SH-SY5Y (cell line): ENCODE measurements at regions not wholly inside any gene's neighbourhood (a gene's known extent, or its start where the extent isn't known, plus 50 kb on each side); places are given as distances from the start of the nearest gene placed in this dataset.

Source experiments
- GATA2 ChIP-seq: IDR thresholded peaks from 2 replicates; pipeline ENCODE4 v1.6.1; 2011; ENCODE audit warnings: mild to moderate bottlenecking, low read depth, low read length
- GATA3 ChIP-seq: IDR thresholded peaks from 2 replicates; pipeline ENCODE4 v1.6.1; 2011; ENCODE audit warnings: low read depth, mild to moderate bottlenecking, low read length, moderate library complexity

- TF ChIP-seq GATA2 (no peak), GATA3 (no peak)
Measured at GRCh38 chr2:145538661-145539350, 1018.9 kb upstream of the ZEB2 start.
